ENCODE measurements at regions not wholly inside any gene's neighbourhood (a gene's known extent, or its start where the extent isn't known, plus 50 kb on each side); places are given as distances from the start of the nearest gene placed in this dataset.

DNA sequence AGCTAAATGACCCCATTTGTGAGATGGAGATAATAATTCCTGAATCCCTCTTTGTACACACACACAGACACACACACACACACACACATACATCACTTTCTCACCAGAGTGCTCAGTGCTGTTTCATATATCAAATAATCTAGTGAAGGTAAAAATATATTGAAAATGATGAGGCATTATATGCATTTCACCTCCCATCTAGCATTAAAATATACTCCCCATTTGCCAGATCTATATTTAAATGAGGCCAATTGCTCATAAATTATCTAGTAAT is 490.7 kb upstream of the FLRT2 start:
- TF ChIP-seq, protein P1, sequence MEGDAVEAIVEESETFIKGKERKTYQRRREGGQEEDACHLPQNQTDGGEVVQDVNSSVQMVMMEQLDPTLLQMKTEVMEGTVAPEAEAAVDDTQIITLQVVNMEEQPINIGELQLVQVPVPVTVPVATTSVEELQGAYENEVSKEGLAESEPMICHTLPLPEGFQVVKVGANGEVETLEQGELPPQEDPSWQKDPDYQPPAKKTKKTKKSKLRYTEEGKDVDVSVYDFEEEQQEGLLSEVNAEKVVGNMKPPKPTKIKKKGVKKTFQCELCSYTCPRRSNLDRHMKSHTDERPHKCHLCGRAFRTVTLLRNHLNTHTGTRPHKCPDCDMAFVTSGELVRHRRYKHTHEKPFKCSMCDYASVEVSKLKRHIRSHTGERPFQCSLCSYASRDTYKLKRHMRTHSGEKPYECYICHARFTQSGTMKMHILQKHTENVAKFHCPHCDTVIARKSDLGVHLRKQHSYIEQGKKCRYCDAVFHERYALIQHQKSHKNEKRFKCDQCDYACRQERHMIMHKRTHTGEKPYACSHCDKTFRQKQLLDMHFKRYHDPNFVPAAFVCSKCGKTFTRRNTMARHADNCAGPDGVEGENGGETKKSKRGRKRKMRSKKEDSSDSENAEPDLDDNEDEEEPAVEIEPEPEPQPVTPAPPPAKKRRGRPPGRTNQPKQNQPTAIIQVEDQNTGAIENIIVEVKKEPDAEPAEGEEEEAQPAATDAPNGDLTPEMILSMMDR (IDR thresholded peaks at IDR 0.05): no peak
- no peak for TF ChIP-seq EP300 (IDR thresholded peaks at IDR 0.05)

Measured in ovary (tissue), 3 donors.